A204.1 (cell line): ENCODE measurements at regions not wholly inside any gene's neighbourhood (a gene's known extent, or its start where the extent isn't known, plus 50 kb on each side); places are given as distances from the start of the nearest gene placed in this dataset.
"Not testable (repeated sequence)": the region's sequence is repeated elsewhere in the genome, so short reads cannot be mapped to it uniquely, and the experiment has no call there.

Experiments used
- FAIRE-seq: peaks from 2 replicates; lab custom pipeline; 2012; peaks lifted over from hg19 to GRCh38; lab: Jason Lieb, UNC

- no peak for FAIRE-seq
Measured at GRCh38 chr10:109403551-109403950, 519.8 kb downstream of the XPNPEP1 start.

- FAIRE-seq, result no peak
Measured at GRCh38 chr10:109393425-109393824, 529.9 kb downstream of the XPNPEP1 start.

DNA sequence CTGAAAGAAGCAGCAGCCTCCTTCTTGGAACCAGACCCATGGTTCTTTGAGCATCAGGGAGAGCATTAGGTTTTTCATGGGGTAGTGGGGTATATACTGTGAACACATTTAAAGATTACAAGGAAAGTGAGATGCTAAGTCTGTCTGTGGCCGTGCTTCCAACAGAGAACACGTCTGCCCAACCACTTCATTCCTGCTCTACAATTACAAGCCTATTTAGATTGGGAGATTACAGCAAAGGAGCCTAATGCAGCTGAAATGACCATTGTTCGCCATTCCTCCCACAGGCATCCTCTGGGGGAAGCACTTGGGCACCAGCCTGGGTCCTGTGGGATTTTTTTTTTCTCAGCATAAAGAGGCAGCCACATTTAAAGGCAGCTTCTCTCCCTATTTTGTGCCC lies 536.4 kb downstream of the XPNPEP1 start:
- FAIRE-seq, result no peak

- no peak for FAIRE-seq
Measured at GRCh38 chr10:109386101-109386500, 537.2 kb downstream of the XPNPEP1 start.

DNA sequence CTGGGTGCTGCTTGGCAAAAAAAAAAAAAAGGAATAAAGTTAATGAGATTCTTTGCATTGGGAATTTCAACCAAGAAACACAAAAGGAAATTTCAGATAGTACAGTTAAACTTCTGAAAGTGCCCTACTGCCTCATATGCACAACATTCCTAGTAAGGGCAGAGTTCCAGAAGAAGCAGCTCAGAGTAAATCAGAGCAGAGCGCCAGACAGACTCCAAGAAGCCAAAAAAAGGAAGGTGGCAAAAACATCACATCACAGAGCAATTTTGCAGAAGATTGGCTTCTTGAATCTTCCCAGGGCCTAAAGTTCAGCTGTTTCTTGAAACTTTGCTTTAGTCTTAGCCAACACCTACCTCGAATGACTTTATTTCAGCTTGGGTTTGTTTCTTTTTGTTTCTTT lies 544.1 kb downstream of the XPNPEP1 start:
- FAIRE-seq, result no peak

DNA sequence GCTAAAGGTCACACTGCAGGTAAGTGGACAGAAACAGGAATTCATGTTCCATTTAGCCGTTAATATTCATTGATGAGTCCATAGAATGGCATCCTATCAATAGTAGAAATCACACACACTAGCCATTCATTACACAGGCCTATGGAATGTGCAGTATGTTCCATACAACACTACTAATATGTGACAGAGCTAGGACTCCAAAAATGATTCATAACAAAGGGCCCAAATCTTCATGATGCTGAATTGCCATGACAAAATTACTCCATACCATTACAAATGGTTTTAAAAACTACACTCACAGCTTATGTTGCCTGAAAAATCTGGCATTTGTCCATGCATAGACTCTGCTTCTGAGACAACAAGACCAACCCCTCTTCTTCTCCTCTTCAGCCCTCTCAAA lies 549.1 kb downstream of the XPNPEP1 start:
- no peak for FAIRE-seq

DNA sequence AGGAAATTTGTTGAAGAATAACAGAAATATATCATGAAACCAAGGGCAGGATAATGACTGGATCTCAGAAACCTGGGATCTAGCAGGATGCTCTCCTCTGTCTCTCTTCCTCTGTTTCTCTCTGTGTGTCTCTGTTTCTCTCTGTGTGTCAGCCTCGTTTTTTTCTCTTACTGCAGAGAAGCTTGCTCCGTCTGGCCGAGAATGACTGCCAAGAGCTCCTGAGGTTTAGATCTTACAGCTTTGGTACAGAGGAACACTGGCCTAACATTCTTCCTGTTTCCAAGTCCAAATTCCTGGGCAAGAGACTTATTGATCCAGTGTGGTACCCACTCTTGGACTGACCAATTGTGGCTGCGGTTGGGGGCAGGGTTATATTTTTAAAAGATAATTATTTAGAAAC lies 564.0 kb downstream of the XPNPEP1 start:
- no peak for FAIRE-seq

DNA sequence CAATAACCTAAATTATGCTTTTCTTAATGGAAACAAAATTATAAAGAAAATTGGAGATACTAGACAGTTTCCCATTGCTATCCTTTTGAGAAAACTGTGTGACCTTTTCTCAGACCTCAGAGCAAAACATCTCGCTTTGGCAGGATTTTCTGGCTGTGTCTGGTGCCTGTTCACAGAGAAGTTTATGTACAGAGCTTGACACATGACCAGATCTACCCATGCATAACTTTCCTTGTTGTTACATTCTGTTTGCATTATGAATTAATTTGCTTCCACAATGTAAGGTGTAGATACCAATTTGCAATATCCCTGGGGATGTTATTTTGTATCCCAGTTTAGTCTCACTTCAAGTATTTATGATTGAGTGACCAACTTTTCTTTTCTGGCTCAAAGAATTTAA lies 565.0 kb downstream of the XPNPEP1 start:
- FAIRE-seq, result no peak

DNA sequence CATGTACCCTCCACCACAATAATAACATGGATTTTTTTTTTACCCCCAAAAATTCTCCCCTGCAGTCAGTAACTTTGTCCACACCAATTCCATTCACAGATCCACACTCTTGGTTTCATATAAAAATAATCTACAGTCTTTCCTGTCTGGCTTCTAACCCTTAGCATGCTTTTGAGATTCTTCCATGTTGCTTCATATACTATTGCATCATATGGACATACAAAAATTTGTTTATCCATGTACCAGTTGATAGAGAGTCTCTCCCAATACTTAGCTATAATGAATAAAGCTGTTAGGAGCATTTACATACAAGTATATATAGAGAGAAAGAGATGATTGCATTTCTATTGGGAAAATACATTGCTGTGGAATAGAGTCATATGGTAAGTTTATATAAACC lies 575.0 kb downstream of the XPNPEP1 start:
- FAIRE-seq, result no peak

GRCh38 chr10:109343293-109343692 lies 580.0 kb downstream of the XPNPEP1 start:
- FAIRE-seq, result no peak

- FAIRE-seq, result no peak
Measured at GRCh38 chr10:109341986-109342385, 581.3 kb downstream of the XPNPEP1 start.

DNA sequence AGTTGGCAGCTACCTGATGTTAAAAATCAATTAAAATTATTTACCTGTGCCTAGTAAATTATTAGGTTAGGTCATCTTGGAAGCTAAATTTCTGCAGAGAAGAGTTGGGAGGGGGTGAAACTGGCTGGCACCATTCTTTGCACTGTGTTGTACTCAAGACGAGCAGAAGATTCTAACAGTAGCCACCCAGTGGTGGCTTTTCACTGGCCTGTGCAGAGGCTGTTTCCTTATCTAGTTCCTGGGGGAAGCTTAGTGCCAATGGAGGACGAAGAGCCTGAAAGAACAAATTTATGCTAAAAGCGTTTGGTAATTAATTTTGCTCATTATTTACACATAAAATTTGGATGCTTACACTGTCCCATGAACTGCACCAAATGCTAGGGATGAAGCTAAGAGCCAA lies 595.3 kb downstream of the XPNPEP1 start:
- FAIRE-seq, result no peak

DNA sequence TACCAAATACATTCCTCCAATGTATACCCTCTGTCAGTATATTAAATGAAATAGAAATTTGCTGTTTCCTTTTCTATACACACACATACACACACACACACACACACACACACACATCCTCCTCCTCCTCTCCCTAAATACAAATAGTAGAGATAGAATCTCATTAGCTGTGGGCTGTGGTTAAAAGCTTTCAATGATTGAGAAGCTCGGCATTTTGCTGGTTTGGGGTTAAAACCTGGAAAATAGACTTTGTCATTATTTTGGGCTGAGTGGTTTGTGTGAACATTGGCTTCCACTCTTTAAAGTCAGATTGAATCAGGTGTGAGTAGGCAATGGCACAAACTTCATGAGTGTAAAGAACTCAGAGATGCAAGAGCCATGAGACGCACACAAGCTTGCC lies 596.0 kb downstream of the XPNPEP1 start:
- no peak for FAIRE-seq

DNA sequence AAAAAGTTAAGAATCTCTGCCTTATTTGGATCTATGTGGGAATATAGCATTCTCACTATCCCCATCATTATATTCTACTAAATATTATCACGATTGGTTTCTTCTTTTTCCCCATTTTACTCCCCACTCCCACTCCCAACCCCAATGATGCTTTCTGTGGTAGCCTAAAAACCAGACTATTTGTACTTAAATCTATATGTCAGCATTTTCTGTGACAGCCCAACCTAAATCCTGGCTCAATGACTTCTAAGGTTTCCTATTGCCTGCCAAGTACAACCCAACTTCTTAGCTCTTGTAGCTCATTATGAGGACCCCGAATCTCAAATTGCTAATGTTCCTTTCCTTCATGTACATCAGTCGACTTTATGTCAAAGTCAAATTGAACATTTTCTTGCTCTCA lies 598.6 kb downstream of the XPNPEP1 start:
- FAIRE-seq, result no peak

- FAIRE-seq, result no peak
Measured at GRCh38 chr10:109317746-109318366, 605.5 kb downstream of the XPNPEP1 start.

DNA sequence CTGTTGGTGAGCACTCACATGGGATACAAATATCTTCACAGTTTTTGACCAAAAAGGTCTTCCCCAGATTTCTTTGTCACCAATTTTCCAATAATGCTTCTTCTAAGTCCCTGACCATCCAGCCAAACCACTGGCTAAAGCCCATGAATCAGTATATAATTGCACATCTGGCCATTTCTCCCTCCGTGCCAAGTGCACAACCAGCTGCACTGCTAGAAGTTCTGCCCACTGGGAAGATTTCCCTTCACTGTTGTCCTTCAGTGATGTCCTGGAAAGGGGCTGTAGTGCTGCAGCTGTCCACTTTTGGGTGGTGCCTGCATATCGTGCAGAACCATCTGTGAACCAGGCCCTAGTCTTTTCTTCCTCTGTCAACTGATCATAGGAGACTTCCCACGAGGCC lies 609.3 kb downstream of the XPNPEP1 start:
- not testable (repeated sequence) for FAIRE-seq

- FAIRE-seq, result not testable (repeated sequence)
Measured at GRCh38 chr10:109312555-109312954, 610.8 kb downstream of the XPNPEP1 start.

GRCh38 chr10:109308971-109309370 lies 614.3 kb downstream of the XPNPEP1 start:
- no peak for FAIRE-seq

- FAIRE-seq, result not testable (repeated sequence)
Measured at GRCh38 chr10:109307102-109307501, 616.2 kb downstream of the XPNPEP1 start.

GRCh38 chr10:109306698-109307097 lies 616.6 kb downstream of the XPNPEP1 start:
- no peak for FAIRE-seq

- FAIRE-seq, result no peak
Measured at GRCh38 chr10:109287858-109288257, 635.5 kb downstream of the XPNPEP1 start.

GRCh38 chr10:109282510-109282909 lies 640.8 kb downstream of the XPNPEP1 start:
- FAIRE-seq, result no peak

DNA sequence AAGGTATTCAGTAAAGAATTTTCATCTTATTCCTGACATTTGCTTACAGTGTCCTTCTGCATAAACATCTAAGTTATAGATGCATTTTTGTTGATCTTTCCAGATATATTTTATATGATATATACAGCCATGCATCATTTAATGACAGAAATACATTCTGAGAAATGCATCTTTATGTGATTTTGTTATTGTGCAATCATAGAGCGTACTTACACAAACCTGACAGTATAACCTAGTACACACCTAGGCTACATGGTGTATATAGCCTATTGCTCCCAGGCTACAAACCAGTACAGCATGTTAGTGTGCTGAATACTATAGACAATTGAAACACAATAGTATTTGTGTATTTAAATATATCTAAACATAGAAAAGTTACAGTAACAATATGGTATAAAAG lies 642.0 kb downstream of the XPNPEP1 start:
- no peak for FAIRE-seq

DNA sequence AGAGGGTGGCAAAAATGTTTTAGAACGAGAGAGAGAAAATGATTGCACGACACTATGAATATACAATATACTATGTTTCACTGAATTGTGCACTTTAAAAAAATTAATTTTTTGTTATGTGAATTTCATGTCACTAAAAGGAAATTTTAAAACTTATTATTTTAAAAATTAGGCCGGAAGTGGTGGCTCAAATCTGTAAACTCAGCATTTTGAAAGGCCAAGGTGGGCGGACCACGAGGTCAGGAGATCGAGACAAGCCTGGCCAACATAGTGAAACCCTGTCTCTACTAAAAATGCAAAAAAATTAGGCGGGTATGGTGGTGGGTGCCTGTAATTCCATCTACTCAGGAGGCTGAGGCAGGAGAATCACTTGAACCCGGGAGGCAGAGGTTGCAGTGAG lies 642.5 kb downstream of the XPNPEP1 start:
- FAIRE-seq, result no peak

DNA sequence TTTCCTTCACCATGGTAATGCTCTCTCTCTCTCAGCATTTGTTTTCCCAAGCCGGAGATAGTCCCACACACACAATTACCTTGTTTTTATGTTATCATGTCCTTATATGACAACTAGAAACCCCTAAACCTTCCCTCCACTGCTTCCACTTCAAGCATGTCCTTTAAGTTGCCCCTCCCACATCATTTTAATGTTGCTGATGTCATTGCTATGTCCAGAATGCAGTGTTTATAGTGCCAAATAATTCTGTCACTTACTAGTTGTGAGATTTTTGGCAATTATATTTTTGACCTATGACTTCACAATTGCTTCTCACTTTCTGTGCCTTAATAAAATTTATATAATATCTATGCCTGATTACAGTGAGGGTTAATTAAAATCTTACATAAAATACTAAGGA lies 645.9 kb downstream of the XPNPEP1 start:
- FAIRE-seq, result no peak
